ENCODE measurements at regions not wholly inside any gene's neighbourhood (a gene's known extent, or its start where the extent isn't known, plus 50 kb on each side); places are given as distances from the start of the nearest gene placed in this dataset.

DNA sequence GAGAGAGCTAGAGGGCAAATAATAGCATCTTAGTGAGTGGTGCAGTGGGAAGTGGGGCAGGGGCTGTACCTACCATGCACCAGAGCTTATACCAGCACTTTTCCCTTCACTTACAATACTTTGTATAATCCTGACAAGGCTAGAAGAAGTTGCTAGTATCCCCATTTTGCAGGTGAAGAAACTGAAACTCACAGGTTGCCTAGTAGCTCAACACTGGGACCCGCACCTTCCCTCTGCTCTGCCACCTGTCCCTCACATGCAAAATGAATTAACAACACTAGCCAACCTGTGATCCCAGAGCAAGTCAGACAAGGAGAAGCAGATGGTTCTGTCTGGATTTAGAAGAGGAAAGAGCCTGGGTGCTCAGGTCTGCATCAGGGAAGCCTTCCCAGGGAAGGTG, 510.4 kb downstream of the BUD13 start:
- Histone ChIP-seq H3K4me3 (no peak overlapping the region), H3K27ac (no peak overlapping the region), H3K4me1 (no peaks in the 10 kb centered on the region), H3K36me3 (no peaks in the 10 kb centered on the region), H3K9me3 (no peaks in the 10 kb centered on the region), H3K27me3 (peaks cover 0 to 13% of the 10 kb centered on the region in 2 donors)
- intact Hi-C loops (cut with DNase I; ENCODE audit: low total_unique reads) = no loop called here
- TF ChIP-seq, protein P1, sequence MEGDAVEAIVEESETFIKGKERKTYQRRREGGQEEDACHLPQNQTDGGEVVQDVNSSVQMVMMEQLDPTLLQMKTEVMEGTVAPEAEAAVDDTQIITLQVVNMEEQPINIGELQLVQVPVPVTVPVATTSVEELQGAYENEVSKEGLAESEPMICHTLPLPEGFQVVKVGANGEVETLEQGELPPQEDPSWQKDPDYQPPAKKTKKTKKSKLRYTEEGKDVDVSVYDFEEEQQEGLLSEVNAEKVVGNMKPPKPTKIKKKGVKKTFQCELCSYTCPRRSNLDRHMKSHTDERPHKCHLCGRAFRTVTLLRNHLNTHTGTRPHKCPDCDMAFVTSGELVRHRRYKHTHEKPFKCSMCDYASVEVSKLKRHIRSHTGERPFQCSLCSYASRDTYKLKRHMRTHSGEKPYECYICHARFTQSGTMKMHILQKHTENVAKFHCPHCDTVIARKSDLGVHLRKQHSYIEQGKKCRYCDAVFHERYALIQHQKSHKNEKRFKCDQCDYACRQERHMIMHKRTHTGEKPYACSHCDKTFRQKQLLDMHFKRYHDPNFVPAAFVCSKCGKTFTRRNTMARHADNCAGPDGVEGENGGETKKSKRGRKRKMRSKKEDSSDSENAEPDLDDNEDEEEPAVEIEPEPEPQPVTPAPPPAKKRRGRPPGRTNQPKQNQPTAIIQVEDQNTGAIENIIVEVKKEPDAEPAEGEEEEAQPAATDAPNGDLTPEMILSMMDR (IDR thresholded peaks at IDR 0.05) = no peak
- DNase-seq = no peak

DNA sequence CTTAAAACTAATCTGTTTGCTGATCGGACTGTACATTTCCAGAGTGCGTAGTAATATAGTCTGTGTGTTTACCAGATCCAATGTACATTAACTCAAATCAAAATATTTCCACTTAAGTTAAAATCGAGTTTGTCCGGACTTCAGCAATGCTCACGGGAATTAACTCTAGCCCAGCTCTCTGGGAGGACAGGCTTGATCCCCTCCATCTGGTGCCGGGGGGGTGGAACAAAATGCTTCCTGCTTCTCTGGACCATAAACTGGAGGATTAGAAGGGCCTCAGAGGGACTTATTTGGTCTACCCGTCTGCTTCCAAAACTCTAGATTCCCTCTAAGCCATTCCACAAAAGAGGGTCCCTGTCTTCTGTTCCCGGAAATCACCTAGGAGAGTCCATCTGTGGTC, 511.2 kb downstream of the BUD13 start:
- intact Hi-C loops (cut with DNase I; ENCODE audit: low total_unique reads) = no loop called here

GRCh38 chr11:116258821-116259220, 514.0 kb downstream of the BUD13 start:
- Histone ChIP-seq H3K36me3 (no peaks in the 10 kb centered on the region), H3K27me3 (peaks cover 0 to 13% of the 10 kb centered on the region in 2 donors), H3K27ac (no peak overlapping the region), H3K4me3 (no peak overlapping the region), H3K9me3 (no peaks in the 10 kb centered on the region), H3K4me1 (no peaks in the 10 kb centered on the region)
- TF ChIP-seq, protein P1 (IDR thresholded peaks at IDR 0.05) = no peak
- DNase-seq = no peak
- intact Hi-C loops (cut with DNase I; ENCODE audit: low total_unique reads) = no loop called here

More for the DNA sequence above, 511.2 kb downstream of the BUD13 start:
- Histone ChIP-seq H3K4me3 (no peak overlapping the region), H3K4me1 (no peaks in the 10 kb centered on the region), H3K27ac (no peak overlapping the region), H3K9me3 (no peaks in the 10 kb centered on the region), H3K27me3 (peaks cover 0 to 13% of the 10 kb centered on the region in 2 donors), H3K36me3 (no peaks in the 10 kb centered on the region)
- TF ChIP-seq, protein P1 (IDR thresholded peaks at IDR 0.05) = no peak
- no peak for DNase-seq

- Histone ChIP-seq H3K36me3 (no peaks in the 10 kb centered on the region), H3K27ac (no peak overlapping the region), H3K4me1 (no peaks in the 10 kb centered on the region), H3K9me3 (no peaks in the 10 kb centered on the region), H3K4me3 (no peak overlapping the region), H3K27me3 (peaks cover 0 to 13% of the 10 kb centered on the region in 2 donors)
- DNase-seq = no peak
- intact Hi-C loops (cut with DNase I; ENCODE audit: low total_unique reads) = no loop called here
- TF ChIP-seq, protein P1 (IDR thresholded peaks at IDR 0.05) = no peak
Measured at GRCh38 chr11:116257883-116258282, 514.9 kb downstream of the BUD13 start.

- H3K27ac ChIP-seq = no peak overlapping the region
- intact Hi-C loops (cut with DNase I; ENCODE audit: low total_unique reads) = no loop called here
- H3K27me3 ChIP-seq = peaks cover 0 to 13% of the 10 kb centered on the region in 2 donors
- no peaks in the 10 kb centered on the region for H3K4me1 ChIP-seq
- TF ChIP-seq, protein P1 (IDR thresholded peaks at IDR 0.05) = no peak
- H3K9me3 ChIP-seq = no peaks in the 10 kb centered on the region
- H3K4me3 ChIP-seq = no peak overlapping the region
- H3K36me3 ChIP-seq = no peaks in the 10 kb centered on the region
- DNase-seq = no peak
Measured at GRCh38 chr11:116257092-116257491, 515.7 kb downstream of the BUD13 start.

- Histone ChIP-seq H3K36me3 (no peaks in the 10 kb centered on the region), H3K9me3 (no peaks in the 10 kb centered on the region), H3K4me3 (no peak overlapping the region), H3K27me3 (peaks cover 0 to 13% of the 10 kb centered on the region in 2 donors), H3K4me1 (no peaks in the 10 kb centered on the region), H3K27ac (no peak overlapping the region)
- TF ChIP-seq, protein P1 (IDR thresholded peaks at IDR 0.05) = no peak
- intact Hi-C loops (cut with DNase I; ENCODE audit: low total_unique reads) = no loop called here
- no peak for DNase-seq
Measured at GRCh38 chr11:116256215-116256614, 516.6 kb downstream of the BUD13 start.
